ENCODE measurements at regions not wholly inside any gene's neighbourhood (a gene's known extent, or its start where the extent isn't known, plus 50 kb on each side); places are given as distances from the start of the nearest gene placed in this dataset.

DNA sequence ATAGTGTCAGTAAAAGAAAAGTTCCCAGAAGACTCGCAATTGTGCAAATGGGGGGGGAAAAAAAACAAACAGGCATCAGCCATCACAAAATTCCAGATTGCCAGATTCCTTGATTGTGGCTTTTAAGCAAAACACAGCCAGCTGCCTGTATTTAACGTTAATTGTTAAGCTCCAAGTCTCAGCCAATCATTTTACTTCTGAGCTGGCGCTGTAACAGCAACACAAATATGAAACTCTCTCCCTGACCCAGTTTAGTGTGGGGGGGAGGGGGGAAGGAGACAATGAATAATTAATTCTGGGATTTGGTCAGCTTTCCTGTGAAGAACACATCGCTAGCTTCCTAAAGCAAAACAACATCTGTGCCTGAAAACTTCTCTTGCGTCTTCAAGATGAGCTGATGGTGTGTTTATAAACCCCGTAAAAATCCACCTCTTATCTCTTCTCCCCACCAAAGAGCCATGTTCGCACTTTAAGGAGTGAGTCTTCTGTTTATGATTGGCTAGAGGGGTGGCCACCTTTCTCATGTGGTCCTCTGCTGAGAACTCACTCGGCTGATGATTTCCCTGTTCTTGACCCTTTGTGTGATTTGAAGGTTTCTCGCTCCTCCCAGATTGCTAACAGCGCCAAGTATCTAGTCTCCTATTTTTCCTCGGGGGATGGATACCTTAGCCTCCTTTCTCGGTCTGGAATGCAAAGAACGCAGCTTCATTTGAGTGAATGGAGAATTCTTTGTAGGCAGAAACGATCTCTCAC lies 160.2 kb upstream of the DAPK1 start:
- 10 to 11% methylated on average over 14 of the region's 14 CpGs for WGBS, 2 donors
- ATAC-seq (ENCODE audit: insufficient read depth, low FRiP score) (peak; percentile 31), DNase-seq (peak; percentile 47 to 77 (median 76))
- peak overlapping the region in 1 of 2 donors; percentile 50 for H3K9ac ChIP-seq (ENCODE audit: insufficient read depth in 1 of 2, low read length in 2 of 2)
- no peaks in the 10 kb centered on the region for H3K27me3 ChIP-seq (ENCODE audit: control insufficient read depth in 3 of 3, insufficient read depth in 3 of 3, low read length in 2 of 3)
- H3K36me3 ChIP-seq (ENCODE audit: control insufficient read depth in 4 of 4, insufficient read depth in 4 of 4, low read length in 4 of 4) = no peaks in the 10 kb centered on the region
- H3K27ac ChIP-seq (ENCODE audit: low read depth in 1 of 2, low read length in 1 of 2) = no peak overlapping the region
- peaks cover 0 to 16% (median 6%) of the 10 kb centered on the region in 5 donors for H3K4me1 ChIP-seq (ENCODE audit: control insufficient read depth in 5 of 5, insufficient read depth in 5 of 5, low read length in 5 of 5)
- H3K9me3 ChIP-seq (ENCODE audit: control insufficient read depth in 4 of 4, insufficient read depth in 3 of 4, low read length in 3 of 4) = no peaks in the 10 kb centered on the region
- no peak overlapping the region for H3K4me3 ChIP-seq
- no peak for TF ChIP-seq CTCF (IDR thresholded peaks at IDR 0.05; ENCODE audit: control extremely low read depth, extremely low read depth)

DNA sequence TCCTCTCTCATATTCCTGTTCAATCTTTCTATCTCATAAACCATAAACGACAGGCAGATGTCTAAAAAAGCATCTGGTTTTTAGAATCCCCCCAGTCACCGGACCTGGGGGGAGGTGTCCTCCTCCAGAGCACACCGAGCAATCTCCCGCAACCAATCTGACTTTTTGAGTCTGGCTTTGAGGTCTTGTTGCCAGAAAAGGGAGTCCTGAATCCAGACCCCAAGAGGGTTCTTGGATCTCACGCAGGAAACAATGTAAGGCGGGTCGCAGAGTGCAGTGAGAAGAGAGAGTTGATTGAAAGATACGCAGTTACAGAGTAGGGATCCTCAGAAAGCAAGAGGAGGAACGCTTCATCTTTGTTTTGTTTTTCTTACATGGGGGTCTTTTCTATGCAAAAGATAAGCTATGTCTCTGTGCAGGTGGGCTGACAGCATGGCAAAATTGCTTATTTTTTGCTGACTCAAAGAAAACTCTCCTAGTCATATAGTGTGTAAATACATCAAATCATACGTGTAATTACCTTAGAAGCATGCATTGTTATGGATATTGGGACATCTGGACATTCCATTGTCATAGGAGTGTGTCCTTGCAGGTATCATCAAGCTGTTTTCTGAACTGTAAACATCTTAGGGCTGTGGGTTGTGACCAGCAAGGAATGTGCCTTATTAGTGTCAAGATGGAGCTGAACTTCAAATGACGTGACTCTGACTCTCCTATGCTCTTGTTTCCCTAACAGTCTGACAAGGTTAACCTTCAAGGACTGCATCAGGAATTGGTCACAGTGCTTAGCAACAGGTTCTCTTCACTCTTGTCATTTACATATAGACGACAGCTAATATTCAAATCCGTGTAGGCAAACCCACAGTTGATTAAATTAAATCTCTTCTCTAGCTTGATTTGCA lies 159.3 kb upstream of the DAPK1 start:
- no peaks in the 10 kb centered on the region for H3K9me3 ChIP-seq (ENCODE audit: control insufficient read depth in 4 of 4, insufficient read depth in 3 of 4, low read length in 3 of 4)
- H3K27me3 ChIP-seq (ENCODE audit: control insufficient read depth in 3 of 3, insufficient read depth in 3 of 3, low read length in 2 of 3) = no peaks in the 10 kb centered on the region
- TF ChIP-seq CTCF (IDR thresholded peaks at IDR 0.05; ENCODE audit: control extremely low read depth, extremely low read depth) = no peak
- H3K9ac ChIP-seq (ENCODE audit: insufficient read depth in 1 of 2, low read length in 2 of 2) = no peak overlapping the region
- DNase-seq (no peak), ATAC-seq (ENCODE audit: insufficient read depth, low FRiP score) (no peak)
- no peak overlapping the region for H3K27ac ChIP-seq (ENCODE audit: low read depth in 1 of 2, low read length in 1 of 2)
- H3K4me3 ChIP-seq = no peak overlapping the region
- 71 to 76% methylated on average over 13 of the region's 13 CpGs for WGBS, 2 donors
- peaks cover 0 to 23% (median 6%) of the 10 kb centered on the region in 5 donors for H3K4me1 ChIP-seq (ENCODE audit: control insufficient read depth in 5 of 5, insufficient read depth in 5 of 5, low read length in 5 of 5)
- no peaks in the 10 kb centered on the region for H3K36me3 ChIP-seq (ENCODE audit: control insufficient read depth in 4 of 4, insufficient read depth in 4 of 4, low read length in 4 of 4)

DNA sequence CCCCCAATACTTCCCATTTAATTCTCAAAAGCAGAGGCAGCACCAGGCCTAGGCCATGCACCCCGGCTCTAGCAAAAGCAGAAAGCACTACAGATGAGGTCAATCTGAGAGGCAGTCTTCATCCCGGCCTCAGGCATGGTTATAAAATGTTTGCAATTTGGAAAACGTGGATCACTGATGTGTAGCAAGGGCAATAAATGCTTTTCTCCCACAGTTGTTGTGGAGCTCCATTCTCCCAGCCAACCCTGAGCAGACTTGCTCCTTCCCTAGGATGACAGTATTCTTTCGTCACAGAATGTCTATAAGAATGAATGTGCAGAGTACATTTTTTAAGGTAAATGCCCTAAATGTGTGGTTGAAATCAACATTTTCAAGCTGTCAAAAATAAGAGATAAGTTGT lies 157.3 kb upstream of the DAPK1 start:
- TF ChIP-seq CTCF (IDR thresholded peaks at IDR 0.05; ENCODE audit: control extremely low read depth, extremely low read depth) = no peak
- no peak for ATAC-seq (ENCODE audit: insufficient read depth, low FRiP score)
- DNase-seq = no peak
- no peak overlapping the region for H3K27ac ChIP-seq (ENCODE audit: low read depth in 1 of 2, low read length in 1 of 2)
- H3K4me3 ChIP-seq = no peak overlapping the region
- H3K9me3 ChIP-seq (ENCODE audit: control insufficient read depth in 4 of 4, insufficient read depth in 3 of 4, low read length in 3 of 4) = no peaks in the 10 kb centered on the region
- no peak overlapping the region for H3K9ac ChIP-seq (ENCODE audit: insufficient read depth in 1 of 2, low read length in 2 of 2)
- 86 to 93% methylated on average over 4 of the region's 4 CpGs for WGBS, 2 donors
- H3K36me3 ChIP-seq (ENCODE audit: control insufficient read depth in 4 of 4, insufficient read depth in 4 of 4, low read length in 4 of 4) = no peaks in the 10 kb centered on the region
- peaks cover 0 to 23% (median 6%) of the 10 kb centered on the region in 5 donors for H3K4me1 ChIP-seq (ENCODE audit: control insufficient read depth in 5 of 5, insufficient read depth in 5 of 5, low read length in 5 of 5)
- no peaks in the 10 kb centered on the region for H3K27me3 ChIP-seq (ENCODE audit: control insufficient read depth in 3 of 3, insufficient read depth in 3 of 3, low read length in 2 of 3)

All from lung (tissue), 11 donors.